GM04503 (cell line): ENCODE measurements at regions not wholly inside any gene's neighbourhood (a gene's known extent, or its start where the extent isn't known, plus 50 kb on each side); places are given as distances from the start of the nearest gene placed in this dataset.
"Not testable (repeated sequence)": the region's sequence is repeated elsewhere in the genome, so short reads cannot be mapped to it uniquely, and the experiment has no call there.

Experiments
- DNase-seq: peaks from one replicate; pipeline ENCODE4 v3.0.0-alpha.2; 2012; ENCODE audit warnings: low read depth

DNA sequence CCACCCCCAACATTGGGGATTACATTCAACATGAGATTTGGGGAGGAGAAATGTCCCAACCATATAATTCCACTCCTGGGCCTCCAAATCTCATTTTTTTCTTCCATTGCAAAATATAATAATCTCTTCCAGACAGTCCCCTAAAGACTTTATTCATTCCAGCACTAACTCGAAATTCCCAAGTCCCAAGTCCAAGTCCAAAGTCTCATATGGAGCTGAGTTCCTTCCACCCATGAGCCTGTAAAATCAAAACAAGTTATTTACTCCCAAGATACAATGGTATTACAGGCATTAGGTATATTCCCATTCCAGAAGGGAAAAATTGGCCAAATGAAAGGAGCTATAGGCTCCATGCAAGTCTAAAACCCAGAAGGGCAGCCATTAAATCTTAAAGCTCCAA lies 56.7 kb downstream of the P2RY1 start:
- no peak for DNase-seq

DNA sequence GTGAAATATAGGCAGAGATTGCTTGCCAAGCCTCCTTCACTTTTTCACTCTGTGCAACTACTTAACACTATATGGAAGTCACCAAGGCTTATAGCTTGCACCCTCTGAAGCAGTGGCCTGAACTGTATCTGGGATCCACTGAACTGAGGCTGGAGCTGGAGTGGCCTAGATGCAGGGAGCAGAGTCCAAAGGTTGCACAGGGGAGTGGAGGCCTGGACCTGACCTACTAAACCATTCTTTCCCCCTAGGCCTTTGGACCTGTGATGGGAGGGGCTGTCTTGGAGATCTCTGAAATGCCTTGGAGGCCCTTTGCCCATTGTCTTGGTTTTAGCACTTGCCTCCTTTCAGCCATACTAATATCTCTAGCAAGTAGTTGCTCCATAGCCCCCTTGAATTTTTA lies 57.5 kb downstream of the P2RY1 start:
- DNase-seq, result no peak

DNA sequence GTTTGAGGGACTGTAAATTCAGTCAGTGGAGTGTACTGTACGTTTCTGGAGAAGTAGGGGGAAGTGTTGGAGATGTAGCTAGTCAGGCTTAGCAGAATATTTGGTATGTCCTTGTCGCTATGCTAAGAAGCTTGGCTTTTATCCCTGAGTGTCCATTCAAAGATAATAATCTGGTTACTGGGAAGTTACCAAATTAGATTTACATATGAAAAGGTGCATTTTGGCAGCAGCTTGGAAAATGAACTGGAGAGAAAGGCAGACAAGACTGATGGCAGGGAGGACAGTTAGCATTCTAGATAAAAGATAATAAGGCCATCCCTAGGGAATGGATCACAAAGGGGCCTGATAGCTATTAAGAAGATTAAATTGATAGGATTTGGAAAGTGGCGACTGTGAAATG lies 58.7 kb downstream of the P2RY1 start:
- no peak for DNase-seq

DNA sequence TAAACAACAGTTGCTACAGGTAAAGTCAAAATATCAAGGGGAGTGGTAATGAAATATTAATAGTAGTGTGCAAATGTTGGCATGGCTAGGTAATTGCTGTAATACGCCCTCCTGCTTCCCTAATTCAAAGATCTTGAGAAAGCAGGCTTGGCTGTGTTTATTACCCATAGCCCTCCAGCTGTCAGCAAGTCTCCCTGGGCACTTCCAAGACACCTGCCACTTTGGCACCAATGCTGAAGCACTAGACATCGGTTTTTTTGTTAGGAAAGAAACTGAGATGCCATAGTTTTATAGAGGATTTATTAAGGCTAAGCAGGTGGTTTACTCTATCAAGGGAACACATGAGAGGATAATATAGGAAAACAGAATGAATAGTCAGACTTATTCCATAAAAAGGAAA lies 64.4 kb downstream of the P2RY1 start:
- DNase-seq, result no peak

DNA sequence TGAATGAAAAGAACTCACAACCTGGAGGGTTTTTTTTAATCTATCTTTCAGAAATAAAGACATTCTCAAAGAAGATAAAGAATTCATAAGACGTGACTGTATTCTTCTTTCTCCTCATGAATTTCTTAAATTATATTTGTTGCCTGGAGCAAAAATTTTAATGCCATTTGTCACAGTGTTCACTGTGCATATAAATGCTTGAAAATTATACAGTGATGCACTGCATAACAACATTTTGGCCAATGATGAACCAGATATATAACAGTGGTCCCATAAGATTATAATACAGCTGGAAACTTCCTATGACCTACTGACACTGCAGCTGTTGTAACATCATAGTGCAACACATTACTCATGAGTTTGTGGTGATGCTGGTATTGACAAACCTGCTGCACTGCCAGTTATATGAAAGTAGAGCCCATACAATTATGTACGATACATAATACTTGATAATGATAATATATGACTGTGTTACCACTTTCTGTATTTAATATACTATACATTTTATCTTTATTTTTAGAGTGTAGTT lies 67.3 kb downstream of the P2RY1 start:
- DNase-seq, result no peak

DNA sequence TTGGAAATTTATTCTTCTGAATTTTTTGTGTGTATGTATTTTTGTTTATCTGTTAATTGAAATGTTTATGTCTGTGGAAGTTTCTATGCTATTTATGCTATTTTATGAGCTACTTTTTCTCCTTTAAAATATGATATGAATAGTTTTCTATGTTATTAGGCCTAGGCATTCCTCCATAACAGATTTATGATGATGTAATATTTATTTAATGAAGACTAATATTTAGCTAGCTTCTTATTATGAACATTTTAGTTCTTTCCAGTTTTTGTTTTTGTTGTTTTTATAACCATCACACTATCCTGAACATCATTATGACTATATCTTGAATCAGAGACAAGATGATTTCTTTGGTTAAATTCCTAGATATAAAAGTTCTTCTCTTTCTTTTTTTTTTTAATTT lies 70.7 kb downstream of the P2RY1 start:
- no peak for DNase-seq

DNA sequence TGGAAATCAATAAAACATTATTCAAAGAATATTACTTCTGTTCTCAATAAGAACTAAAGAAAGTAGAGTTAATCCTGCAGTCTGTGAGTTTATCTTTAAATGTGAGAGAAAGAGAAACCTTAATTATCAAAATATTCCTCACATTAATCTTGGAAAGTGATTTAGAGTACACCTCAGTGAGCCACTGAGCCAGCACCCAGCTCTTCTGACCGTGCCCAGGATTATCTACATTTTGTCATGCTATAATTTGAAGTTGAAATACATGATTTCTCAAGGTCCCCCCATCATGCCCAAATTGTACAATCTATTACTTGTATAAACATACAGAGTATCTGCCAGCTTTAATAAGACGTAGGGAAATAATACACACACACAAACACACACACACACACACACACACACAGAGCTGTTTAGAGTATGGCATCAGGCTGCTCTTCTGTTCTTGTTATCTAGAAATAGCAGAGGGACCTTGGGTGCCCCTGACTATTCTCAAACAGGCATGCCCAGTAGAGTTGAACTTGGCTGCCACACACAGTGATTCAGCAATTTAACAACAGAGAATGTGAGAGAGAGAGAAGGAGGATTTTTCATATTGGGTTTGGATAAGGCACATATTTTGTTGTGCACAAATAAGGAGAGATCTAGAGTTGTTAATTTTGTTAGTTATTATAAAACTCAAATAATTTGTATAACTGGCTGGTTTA lies 74.4 kb downstream of the P2RY1 start:
- peak; percentile 8 for DNase-seq

DNA sequence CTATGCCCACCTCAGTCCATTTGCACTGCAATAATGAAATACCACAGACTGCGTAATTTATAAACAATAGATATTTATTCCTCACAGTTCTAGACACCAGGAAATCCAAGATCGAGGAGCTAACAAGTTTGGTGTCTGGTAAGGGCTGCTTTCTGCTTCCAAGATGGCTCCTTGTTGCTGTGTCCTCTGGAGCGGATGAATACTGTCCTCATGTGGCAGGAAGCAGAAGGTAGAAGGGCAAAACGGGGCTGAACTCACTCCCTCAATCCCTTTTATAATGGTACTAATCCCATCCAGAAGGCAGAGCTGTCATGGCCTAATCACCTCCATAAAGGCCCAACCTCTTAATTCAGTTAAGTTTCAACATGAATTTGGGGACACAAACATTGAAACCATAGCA lies 75.3 kb downstream of the P2RY1 start:
- DNase-seq, result no peak

DNA sequence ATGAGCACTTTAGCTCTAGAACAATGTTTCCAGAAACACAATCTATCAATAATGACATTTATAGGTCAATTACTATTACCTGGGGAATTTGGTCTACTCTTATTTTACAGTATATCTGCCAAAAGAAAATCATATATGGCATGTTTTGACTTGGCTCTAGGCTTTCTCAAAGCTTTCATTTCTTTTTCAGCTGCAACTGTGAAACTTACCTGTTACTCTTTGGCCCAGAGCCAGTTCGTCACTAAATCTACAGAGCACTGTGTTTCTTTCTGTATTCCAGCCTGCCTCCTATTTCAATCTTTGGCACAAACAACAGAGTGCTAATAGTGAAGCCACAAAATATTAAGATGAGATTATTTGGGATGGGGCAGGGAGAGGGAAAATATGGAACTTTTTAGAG lies 76.0 kb downstream of the P2RY1 start:
- no peak for DNase-seq

DNA sequence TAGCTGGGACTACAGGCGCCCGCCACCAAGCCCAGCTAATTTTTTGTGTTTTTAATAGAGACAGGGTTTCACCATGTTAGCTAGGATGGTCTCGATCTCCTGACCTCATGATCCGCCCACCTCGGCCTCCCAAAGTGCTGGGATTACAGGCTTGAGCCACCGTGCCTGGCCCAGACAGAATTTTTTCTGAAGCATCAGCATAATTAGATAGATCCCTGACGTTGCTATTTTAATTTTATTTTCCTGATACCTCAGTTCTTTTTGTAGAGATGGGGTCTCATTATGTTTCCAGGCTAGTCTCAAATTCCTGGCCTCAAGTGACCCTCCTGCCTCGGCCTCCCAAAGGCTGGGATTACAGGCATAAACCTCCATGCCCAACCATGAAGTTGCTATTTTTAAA lies 79.8 kb downstream of the P2RY1 start:
- DNase-seq, result not testable (repeated sequence)

DNA sequence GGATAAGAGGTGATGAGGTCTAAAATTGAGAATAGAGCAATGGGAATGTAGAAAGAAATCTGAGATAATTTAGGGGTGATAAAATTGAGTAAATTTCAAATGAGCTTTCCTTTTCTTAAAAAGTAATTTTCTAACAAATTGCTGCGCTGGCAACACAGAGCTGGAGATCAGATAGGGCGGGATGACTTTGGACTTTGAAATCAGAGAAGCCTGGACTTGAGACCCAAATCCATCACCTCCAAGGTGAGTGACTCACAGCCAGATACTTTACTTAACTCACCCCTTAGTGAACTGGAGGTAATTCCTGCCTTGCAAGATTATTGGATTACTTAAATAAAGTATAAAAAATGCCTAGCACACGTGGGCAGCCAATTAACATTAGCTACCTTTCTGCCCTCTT lies 80.8 kb downstream of the P2RY1 start:
- no peak for DNase-seq

DNA sequence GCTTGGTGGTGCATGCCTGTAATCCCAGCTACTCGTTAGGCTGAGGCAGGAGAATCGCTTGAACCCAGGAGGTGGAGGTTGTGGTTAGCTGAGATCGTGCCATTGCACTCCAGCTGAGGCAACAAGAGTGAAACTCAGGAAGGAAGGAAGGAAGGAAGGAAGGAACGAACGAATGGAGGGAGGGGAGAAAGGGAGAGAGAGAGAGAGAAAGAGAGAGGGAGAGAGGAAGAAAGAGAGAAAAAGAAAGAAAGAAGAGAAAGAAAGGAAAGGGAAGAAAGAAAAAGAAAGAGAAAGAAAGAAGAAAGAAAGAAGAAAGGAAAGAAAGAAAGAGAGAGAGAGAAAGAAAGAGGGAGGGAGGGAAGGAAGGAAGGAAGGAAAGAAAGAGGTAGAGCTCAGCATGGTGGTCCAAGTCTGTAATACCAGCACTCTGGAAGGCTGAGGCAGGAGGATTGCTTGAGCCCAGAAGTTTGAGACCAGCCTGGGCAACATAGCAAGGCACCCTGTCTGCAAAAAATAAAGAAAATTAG lies 81.9 kb downstream of the P2RY1 start:
- no peak for DNase-seq

DNA sequence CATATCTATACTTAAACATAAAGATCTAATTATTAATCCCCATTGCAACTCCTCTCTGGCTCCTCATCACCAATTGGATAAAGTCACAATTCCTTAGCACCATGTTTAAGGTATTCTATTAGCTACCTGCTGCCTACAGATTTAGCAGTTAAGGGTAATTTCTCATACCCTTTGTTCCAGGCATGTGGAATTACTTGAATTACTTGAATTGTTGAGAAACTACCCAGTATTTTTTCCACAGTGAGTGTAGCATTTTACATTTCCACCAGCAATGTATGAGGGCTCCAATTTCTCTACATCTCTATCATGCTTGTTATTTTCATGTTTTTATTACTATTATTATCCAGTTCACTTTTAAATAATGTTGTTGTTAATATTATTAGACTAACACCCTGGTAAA lies 86.4 kb downstream of the P2RY1 start:
- no peak for DNase-seq

DNA sequence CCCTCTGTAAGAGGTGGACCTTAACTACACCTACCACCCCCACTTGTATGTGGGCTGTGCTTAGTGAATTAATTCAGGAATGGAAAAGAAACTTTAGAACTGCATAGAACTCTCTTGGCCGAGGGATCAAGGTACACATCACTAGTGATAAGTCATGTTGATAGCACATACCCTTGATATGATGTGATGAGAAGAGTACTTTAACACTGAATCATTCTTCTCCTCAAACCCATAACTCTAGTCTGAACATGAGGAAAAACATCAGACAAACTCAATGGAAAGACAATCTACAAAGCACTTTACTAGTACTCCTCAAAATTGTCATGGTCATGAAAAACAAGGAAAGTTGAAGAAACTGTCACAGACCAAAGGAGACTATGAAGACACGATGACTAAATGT lies 87.6 kb downstream of the P2RY1 start:
- DNase-seq, result no peak

DNA sequence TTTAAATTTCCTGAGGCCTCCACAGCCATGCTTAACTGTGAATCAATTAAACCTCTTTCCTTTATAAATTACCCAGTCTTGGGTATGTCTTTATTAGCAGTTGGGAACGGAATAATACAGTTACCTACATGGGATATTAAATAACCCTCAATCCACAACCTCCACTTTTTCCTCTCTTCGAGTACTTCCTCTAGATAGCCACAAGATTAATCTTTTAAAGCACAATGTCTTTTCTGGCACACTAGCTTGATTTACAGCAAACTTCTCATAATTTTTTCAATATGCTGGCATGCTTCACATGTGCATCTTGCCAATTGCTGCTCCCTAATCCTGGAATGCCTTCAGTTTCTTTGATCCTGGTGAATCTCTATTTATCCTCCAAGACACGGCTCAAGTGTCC lies 92.2 kb downstream of the P2RY1 start:
- DNase-seq, result no peak

DNA sequence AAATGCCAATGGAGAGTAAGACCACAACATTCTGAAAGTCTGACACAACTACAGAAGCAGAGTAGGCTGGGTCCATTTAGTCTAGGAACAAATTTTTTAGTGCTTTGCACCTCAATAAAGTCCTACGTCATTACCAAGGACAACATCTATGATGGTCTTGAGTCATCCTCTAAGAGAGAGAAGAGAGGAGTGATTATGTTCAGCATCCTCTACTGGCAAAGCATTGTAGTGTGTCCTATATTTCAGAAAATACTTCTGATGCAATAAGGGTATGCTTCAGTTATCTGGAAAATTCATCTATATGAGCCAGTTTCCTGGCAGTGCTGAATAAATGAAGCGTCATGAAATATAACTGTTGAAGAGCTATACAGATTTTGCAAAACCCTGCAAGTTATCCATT lies 95.6 kb downstream of the P2RY1 start:
- DNase-seq, result no peak

DNA sequence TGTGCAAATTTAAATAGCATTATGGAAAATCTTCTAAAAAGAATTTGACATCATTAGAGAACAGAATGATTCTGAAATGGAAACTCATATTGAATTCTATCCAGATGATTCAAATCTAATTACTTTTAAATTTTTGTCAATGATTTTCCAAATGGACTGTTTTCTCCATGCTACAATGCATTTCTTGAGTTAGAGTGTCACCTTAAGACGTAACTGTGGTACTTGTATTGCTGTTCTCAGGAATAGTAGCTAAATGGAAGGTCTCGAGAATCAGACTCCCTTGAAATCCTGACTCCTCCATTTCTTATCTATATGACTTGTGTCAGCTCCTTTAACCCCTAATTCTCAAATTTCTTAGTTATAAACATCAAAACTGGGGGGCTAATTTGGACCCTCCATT lies 102.3 kb downstream of the P2RY1 start:
- no peak for DNase-seq

DNA sequence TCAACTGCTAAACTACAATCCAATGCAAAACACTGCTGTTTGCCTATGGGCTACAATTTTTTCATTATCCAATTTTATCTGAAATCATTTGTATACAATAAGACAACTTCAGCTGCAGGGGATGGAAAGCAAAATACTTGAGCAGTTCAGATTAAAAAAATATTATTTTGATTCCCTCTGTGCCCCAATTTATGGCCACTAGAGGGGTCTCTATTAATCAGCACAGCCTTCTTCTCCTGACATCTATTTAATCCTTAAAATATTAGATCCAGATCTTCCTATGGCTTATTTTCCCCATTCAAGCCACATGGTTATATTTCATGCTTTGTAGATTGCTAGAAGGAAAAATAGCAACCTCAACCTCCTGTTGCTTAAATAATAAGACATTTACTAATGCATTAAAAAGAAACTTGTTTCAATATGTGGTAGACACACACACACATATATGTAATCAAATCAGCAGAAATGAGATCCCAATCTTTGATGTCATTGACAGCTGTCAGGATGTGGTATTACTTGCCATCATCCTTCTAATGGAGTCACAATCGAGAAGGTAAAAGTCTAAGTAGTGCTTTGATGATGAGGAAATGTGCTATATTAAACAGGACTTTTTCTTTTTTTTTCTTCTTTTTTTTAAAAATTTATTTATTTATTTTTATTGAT lies 104.2 kb downstream of the P2RY1 start:
- no peak for DNase-seq

DNA sequence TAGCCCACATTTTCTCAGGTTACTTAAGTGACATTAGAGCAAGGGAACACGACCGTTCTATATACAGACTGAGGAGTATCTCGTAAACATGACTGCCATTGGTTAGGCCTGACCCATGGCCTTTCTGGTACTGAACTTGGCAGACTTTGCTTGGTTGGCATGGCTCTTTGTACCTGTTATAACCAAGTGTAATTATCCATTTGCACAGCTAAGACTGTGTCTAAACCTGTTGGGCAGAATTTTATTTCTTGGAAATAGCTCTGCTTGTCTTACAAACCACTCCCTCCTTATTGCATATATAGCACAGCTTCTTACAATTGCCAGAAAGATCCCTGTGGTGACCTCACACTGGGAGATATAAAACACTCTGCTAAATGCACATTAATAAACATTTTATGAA lies 106.9 kb downstream of the P2RY1 start:
- no peak for DNase-seq

DNA sequence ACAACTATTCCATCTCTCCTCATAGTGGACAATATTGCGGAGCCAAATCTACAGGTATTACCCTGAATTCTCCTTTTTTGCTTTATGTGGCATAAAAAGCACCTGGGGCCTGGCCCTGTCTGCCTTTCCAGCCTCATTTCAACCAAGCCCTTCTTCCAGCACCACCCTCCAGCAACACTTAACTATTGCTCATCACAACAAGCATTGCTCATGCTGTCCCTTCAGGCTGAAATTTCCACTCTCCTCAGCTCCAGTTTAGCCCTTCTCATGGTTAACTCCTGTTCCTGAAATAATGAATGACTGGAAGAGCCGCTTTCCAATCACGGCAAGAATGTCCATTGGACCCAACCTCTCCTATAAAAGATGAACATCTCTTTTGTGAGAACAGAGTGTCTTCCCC lies 107.4 kb downstream of the P2RY1 start:
- no peak for DNase-seq

DNA sequence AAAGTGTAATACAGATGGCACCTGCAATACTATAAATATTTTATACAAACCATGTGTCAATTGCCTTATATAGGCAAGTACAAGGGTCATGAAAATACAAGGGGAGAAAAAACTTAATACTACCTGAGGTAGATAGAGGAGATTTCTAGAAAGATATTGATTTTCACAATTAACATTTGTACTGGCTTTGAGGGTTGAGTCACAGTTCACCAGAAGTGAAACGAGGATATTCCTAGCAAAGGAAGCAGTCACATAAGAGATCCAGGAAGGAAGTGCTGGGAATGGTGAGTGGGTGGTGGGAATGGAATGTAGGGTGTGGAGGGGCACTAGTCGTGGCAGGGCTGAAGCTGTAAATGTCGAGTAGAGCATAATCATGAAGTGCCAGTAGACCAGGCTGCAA lies 108.7 kb downstream of the P2RY1 start:
- DNase-seq, result no peak

DNA sequence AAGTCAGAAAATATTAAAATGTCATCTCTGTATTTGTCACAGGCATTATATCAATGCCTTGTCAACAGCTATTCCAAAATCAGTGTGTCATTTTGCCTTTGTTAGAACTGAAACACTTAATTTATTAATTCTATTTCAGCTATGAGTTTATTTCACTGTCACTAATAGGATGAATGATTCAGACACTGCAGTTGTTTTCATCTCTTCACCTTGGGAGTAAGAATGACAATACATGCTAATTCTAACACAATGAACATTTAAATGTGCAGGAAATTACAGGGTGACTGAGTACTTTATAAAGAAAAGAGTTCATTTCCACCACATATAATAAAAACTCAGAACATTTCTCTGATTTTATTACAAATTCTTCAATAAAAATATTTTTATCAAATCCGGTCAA lies 109.7 kb downstream of the P2RY1 start:
- DNase-seq, result no peak

DNA sequence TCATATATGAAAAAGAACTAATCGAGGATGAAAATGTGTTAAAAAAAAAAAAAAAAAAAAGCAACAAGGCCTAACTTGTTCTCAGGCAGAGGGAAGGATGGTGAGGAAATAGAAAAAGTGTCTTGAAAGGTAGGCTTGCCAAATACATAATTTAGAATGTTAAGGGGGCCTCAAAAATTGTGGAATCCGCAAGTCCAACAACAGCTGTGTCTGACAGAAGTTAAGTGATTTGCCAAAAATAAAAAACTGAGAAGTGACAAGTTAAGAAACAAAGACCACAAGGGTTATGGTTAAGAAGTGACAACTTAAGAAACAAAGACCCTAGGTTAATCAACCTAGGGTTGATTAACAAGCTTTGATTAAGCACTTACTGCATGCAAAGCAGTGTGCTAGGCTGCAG lies 110.6 kb downstream of the P2RY1 start:
- no peak for DNase-seq

DNA sequence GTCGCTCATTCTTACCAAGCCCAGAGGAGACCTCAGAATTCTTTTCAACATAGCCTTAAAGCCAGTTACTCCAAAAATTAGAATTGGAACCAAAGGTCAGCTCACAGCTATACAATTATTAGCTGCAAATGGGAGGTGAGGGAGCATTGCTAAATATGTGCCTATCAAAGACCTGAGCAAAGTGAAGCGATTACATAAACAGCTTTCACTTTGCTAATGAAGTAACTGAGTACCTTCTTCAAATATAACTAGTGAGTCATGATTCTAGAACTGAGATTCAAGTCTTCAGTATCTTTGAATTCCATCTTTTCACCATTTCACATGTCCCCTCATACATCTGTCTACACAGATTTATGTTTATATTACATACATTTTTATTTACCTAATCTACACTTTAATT lies 122.6 kb downstream of the P2RY1 start:
- DNase-seq, result no peak
